GM19025 (cell line): ENCODE measurements at regions not wholly inside any gene's neighbourhood (a gene's known extent, or its start where the extent isn't known, plus 50 kb on each side); places are given as distances from the start of the nearest gene placed in this dataset.
"Not testable (repeated sequence)": the region's sequence is repeated elsewhere in the genome, so short reads cannot be mapped to it uniquely, and the experiment has no call there.

ENCODE experiments used
- ATAC-seq: cut with Tn5 transposase; IDR thresholded peaks from one replicate; pipeline ENCODE4 v1.9.1; 2021; ENCODE audit warnings: mild to moderate bottlenecking, low read depth, moderate library complexity; ENCODE audit not compliant: unreplicated experiment

DNA sequence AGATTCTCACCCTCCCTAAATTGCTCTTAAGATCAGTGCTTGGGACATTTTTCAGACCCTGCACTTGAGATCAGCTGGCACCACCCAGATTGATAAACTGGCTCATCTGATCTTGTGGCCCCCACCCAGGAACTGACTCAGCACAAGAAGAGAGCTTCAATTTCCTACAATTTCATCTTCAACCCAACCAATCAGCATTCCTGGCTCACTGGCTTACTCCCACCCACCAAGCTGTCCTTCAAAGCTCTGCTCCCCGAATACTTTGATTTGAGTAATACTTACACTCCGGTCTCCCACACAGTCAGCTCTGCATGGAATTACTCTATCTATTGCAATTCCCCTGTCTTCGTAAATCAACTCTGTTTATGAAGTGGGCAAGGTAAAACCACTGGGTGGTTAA, 461.9 kb upstream of the RGS18 start:
- no peak for ATAC-seq

DNA sequence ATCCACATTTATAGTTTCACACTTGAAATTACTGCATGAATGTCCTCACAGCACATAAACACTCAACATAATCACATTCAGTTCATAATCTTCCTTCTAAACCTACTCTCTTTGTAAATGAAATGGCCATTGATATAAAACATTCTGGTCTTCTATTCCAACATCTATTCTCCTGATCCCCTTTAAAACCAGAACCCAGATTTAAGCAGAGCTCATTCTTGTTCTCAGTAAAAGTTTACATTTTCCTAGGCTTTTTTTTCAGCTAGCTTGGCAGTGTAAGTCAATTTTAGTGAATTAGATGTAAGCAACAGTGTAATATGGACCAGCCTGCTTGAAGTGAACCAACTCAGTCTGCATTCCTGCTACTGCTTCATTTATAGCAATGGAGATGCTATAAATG, 460.7 kb upstream of the RGS18 start:
- no peak for ATAC-seq

DNA sequence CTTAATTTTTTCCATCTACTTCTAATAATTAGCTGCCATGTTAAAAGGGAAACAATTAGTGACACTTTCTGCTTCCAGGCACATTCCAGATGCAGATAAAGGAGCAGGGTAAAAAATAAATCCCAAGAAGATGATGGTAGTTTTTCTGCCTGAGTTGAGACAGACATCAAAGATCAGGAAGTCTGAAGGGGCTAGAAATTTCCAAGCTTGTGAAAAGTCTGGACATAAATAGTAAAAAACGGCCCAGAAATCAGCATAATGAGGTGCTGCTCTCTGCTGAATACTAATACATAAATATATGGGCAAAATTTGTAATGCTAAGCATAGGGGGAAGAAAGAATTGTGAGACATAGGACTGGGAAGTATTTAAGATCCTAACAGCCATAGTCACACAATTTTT, 460.0 kb upstream of the RGS18 start:
- ATAC-seq, result no peak

DNA sequence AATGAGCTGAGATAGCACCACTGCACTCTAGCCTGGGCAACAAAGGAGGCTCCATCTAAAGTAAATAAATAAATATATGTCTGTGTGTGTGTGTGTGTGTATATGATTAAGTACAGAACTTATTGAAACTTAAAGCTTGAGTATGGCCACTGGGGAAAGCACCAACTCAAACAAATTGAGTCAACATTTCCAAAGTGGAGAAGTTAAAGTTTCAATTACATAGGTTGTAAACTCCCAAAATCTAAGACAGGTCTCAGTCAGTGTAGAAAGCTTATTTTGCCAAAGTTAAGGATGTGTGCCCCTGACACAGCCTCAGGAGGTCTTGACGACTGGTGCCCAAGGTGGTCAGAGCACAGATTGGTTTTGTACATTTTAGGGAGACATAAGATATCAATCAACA, 458.9 kb upstream of the RGS18 start:
- ATAC-seq, result no peak

DNA sequence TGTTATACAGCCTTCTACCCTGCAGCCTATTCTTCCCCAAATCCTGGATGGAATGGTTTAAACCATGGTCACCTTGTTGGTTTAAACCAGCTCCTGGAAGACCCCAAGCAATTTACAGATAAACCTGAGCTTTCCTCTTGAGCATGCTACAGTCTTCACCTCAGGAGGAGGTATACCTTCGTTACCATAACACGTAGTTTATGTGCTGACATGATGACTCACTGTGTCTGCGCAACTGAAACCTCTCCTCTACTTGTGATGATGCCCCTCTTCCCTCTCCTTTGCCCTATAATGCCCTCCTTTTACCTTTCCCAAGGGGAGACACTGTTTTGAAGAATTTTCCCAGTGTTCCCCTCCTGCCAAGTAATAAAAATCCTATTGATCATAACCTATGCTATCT, 457.3 kb upstream of the RGS18 start:
- no peak for ATAC-seq

DNA sequence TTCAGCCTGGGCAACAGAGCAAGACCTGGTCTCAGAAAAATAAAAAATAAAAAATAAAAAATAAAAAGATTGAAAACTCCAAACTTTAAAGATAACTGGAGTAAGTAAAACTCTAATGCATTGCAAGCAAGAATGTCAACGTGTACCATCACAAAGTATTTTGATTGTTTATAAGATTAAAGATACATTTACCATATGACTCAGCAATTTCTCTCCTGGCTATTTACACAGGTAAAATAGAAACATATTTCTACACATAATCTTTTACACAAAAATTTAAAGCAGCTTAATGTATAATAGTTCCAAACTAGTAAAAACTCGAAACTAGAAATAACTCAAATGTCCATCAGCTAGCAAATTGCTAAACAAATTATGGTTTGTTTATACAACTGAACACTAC, 456.1 kb upstream of the RGS18 start:
- no peak for ATAC-seq

DNA sequence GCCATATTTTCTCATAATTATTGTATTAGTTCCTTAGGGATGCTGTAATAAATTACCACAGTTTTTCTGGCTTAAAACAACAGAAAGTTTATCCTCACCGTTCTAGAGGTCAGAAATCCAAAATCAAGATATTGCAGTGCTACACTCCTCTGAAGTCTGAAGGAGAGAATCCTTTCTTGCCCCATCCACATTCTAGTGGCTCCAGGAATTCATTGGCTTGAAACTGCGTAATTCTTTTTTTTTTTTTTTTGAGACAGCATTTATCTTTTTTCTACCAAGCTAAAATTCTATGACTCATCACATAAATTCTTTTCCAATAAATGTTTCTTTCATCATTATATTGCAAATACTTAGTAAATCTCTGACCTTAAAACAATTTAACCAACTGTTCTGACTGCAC, 451.0 kb upstream of the RGS18 start:
- ATAC-seq, result no peak

DNA sequence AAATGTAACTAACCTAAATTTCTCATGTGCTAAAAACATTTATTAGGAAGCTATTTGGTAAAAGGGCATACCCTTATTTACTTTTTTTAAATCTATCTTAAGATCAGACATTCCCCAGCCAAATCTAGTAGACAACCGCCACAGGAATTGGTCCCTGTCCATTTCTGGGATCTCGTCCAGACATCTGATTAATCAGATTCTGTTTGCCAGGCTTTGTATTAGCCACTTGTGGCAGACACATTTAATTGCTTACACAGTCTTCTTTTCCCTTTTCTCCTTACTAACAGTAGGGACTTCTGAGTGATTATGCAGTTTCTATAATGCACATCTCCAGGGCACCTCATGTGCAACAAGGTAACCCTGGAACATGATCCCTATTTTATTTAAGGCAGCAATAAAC, 449.0 kb upstream of the RGS18 start:
- ATAC-seq, result no peak

DNA sequence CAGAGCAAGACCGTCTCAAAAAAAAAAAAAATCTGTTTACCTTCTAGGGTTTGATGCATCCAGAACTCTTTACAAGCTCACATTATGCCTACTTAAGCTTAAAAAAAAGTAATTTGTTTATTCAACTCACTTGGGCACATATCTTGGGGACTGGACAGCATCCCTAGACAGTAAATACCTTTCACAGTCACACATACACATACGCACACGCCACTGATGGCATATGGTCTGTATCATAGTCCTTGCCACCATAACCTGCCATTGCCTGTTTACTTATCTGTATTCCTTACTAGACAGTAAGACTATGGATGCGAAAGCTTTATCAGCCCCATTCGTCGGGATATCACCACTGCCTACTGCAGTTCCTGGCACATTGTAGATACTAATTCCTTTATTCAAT, 446.3 kb upstream of the RGS18 start:
- no peak for ATAC-seq

DNA sequence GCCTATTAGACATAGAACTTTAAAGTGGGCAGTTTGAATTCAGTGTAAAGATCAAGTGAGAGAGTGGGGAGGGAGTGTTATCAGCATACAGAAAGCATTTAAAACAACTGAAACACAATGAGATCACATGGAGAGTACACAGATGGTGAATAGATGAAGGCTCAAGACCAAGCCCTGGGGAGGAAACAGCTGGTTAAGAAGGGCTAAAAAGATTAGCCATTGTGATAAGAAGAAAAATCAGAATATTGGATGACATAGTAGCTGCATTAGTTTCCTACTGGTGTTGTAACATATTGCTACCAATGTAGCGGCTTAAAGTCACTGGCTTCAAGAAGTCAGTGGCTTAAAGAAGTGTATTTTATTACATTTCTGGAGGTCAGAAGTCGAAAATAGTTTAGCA, 443.4 kb upstream of the RGS18 start:
- no peak for ATAC-seq

DNA sequence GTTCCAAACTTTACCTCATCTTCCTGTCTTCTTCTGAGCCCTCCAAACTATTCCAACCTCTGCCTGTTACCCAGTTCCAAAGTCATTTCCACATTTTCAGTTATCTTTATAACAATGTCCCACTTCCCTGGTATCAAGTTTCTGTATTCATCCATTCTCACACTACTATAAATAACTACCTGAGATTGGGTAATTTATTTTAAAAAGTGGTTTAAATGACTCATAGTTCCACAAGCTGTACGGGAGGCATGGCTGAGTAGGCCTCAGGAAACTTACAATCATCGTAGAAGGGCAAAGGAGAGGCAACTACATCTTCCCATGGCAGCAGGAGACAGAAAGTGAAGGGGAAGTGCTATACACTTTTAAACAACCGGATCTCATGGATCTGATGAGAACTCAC, 428.5 kb upstream of the RGS18 start:
- no peak for ATAC-seq

DNA sequence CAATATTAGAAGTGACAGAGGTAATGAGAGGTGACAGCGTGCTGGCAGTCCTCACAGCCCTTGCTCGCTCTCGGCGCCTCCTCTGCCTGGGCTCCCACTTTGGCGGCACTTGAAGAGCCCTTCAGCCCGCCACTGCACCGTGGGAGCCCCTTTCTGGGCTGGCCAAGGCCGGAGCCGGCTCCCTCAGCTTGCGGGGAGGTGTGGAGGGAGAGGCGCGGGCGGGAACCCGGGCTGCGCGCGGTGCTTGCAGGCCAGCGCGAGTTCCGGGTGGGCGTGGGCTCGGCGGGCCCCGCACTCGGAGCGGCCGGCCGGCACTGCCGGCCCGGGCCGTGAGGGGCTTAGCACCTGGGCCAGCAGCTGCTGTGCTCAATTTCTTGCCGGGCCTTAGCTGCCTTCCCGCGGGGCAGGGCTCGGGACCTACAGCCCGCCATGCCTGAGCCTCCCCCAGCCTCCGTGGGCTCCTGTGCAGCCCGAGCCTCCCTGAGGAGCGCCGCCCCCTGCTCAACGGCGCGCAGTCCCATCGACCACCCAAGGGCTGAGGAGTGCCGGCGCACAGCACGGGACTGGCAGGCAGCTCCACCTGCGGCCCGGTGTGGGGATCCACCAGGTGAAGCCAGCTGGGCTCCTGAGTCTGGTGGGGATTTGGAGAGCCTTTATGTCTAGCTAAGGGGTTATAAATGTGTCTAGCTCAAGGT, 426.5 kb upstream of the RGS18 start:
- not testable (repeated sequence) for ATAC-seq

DNA sequence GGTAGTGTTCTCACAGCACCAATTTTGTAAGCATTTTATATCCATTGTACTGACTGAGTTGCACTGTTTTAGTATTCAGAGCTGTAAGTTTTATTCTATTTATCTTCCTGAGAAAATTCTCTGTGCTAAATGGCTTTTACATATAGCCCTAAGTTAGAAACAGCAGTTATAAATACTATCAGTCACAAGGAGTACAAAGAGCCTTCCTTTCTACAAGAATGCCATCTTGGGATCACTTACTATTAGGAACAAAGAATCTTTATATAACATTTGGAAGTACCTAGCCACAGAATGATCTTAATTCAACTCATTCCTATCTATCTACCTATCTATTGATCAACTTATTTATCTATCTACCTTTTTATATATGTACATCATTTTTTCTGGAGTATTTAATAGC, 423.9 kb upstream of the RGS18 start:
- no peak for ATAC-seq

DNA sequence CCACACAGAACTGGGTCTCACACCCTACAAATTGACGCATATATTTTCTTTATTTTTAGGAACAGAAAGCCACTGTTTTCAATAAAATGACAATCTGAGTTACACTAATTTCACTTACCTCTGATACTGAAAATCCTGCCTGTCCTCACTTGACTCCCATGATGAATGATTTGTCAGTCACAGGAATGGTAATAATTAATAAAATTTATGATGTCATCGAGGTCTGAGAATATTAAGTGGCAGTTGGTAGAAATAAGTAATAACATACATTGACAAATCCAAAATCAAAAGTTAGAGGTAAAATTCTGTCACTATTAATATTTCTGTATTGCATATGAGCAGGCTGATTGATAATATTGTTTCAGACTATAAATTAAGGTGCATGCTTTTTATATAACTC, 418.7 kb upstream of the RGS18 start:
- ATAC-seq, result no peak

DNA sequence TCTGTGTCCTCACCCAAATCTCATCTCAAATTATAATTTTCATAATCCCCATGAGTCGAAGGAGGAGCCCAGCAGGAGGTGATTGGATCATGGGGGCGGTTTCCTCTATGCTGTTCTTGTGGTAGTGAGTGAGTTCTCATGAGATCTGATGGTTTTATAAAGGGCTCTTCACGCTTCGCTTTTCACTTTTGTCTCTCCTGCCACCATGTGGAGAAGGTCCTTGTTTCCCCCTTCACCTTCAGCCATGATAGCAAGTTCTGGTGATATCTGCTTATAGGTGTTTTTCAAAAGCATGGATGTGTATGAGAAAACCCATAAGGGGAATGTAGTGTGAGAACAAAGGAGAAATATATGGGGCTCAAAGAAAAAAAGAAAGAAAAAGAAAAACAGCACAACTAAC, 405.9 kb upstream of the RGS18 start:
- no peak for ATAC-seq

DNA sequence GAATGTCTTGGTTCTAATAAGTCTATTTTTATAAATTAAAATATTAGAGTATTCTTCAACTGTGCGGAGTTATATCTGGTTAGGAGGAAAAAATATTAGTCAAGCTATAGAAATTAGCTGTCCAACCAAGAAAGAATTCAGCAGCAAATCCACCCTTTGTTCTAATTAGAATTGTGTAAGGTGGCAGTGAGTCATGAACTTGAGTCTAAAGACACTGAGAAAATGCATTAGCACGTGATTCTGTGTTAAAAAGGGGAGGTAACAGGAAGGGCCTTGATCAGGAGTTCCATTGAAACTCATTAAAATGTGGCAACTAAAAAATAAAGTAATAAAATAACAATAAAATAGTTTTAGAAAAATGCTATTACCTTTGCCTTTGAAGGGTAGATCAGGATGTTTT, 398.2 kb upstream of the RGS18 start:
- no peak for ATAC-seq

DNA sequence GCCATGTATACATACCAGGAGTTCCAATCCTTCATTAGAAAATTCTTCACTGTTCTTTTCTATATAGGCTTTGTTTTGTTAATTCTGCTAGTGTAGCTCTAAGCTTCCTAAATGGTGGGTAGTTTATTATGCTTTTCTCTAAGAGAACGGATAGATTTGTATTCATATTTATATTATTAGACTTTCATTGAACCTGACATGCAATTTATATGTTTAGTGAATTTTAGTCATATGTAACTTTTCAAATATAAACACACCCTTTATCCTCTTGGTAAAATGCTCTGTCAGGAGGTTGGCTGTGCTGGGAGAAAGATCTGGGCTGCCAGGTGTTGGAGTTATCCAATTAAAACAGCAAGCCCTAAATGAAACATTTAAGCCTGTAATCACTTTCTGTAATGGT, 369.7 kb upstream of the RGS18 start:
- ATAC-seq, result no peak

DNA sequence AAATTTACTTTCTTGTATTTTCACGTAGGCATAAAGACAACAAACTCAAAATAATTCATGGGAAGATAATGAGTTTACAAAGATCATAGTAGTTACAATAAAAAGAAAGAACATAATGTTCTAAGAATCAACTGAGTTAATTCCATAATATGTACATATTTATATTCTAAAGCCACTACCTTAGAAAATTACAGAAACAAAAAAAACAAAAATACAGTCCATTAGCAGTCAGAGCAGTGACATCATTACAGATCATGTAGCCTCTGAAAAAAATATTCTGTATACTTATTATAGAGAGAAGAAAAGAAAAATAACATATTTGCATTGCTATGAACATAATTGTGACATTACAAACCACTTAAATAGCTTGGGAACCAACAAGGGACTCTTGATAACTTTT, 360.1 kb upstream of the RGS18 start:
- no peak for ATAC-seq

DNA sequence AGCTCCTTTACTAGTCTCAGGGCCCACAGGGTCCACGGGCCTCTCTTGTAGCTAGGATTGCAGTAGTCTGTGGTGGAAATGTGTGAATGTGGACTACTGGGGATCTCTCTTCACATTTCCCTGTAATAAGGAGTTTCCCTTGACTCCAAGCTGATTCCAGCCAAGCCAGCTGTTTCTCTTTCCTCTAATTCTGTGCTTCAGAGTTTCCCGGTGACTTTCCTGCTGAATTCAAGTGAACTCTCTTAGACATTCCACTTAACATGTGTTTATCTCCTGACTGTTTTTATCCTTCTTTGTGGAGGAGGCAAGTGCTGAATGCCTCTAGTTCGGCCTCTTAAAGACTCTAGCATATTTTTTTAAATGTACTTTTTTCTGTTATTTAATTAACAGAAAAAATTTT, 354.0 kb upstream of the RGS18 start:
- ATAC-seq, result no peak

DNA sequence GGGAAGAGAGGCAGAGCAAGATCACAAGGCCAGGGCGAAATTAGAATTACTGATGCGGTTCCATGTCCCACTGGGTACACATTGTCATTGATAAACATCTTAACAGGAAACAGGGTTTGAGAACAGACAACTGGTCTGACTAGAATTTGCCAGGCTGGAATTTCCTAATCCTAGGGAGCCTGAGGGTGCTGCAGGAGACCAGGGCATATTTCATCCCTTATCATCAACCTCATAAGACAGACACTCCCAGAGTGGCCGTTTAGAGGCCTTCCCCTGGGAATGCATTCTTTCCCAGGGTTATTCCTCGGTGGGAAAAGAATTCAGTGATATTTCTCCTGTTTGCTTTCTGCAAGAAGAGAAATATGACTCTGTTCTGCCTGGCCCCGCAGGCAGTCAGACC, 344.7 kb upstream of the RGS18 start:
- ATAC-seq, result not testable (repeated sequence)

DNA sequence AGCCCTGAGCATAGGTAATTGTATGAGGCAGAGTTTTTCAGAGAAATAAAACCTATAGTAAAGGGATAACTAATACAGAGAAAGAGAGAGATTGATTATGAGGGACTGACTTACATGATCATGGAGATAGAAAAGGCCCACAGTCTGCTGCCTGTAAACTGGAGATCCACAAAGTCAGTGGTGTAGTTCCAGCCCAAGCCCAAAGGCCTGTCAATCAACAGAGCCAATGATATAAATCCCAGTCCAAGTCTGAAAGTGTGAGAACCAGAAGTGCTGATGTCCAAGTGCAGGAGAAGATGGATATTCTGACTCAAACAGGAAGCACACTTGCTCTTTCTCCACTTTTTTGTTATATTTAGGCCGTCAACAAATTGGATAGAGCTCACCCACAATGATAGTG, 340.1 kb upstream of the RGS18 start:
- no peak for ATAC-seq

DNA sequence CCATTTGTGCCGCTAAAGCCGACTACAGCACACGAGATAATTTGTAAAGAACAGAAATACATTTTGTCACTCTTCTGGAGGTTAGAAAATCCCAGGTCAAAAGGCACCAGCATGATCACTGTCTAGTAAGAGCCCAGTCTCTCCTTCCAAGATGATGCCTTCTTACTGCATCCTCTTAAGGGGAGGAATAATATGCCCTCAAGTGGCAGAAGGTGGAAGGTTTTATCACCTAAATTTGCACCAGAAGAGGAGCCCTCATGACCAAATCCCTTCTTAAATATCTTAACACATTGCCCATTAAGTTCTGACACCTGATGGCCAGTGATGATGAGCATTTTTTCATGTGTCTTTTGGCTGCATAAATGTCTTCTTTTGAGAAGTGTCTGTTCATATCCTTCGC, 326.7 kb upstream of the RGS18 start:
- ATAC-seq, result no peak

DNA sequence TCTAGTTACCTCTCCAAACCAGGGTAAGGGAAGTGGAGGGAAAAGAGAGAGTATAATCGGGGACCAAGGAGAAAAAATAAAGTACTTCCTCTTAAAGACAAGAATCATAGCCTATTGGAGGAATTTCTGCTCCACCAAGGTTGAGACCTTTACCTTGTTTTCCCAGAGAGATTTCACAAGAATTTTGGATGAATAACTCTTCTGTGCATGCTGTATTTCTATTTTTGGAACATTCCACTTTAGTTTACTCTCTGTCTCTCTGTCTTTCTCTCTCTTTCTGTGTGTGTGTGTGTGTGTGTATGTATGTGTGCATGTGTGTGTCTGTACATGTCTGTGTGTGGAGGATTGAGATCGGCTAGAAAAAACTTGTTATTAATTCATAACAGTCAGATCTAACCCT, 318.4 kb upstream of the RGS18 start:
- ATAC-seq, result no peak
